ENCODE measurements at regions not wholly inside any gene's neighbourhood (a gene's known extent, or its start where the extent isn't known, plus 50 kb on each side); places are given as distances from the start of the nearest gene placed in this dataset.

- TF ChIP-seq, protein P1, sequence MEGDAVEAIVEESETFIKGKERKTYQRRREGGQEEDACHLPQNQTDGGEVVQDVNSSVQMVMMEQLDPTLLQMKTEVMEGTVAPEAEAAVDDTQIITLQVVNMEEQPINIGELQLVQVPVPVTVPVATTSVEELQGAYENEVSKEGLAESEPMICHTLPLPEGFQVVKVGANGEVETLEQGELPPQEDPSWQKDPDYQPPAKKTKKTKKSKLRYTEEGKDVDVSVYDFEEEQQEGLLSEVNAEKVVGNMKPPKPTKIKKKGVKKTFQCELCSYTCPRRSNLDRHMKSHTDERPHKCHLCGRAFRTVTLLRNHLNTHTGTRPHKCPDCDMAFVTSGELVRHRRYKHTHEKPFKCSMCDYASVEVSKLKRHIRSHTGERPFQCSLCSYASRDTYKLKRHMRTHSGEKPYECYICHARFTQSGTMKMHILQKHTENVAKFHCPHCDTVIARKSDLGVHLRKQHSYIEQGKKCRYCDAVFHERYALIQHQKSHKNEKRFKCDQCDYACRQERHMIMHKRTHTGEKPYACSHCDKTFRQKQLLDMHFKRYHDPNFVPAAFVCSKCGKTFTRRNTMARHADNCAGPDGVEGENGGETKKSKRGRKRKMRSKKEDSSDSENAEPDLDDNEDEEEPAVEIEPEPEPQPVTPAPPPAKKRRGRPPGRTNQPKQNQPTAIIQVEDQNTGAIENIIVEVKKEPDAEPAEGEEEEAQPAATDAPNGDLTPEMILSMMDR (IDR thresholded peaks at IDR 0.05), result no peak
- no peak for TF ChIP-seq POLR2A (IDR thresholded peaks at IDR 0.05)
- no peak for TF ChIP-seq POLR2AphosphoS5 (IDR thresholded peaks at IDR 0.05)
Observed at GRCh38 chr2:136383167-136383566, 265.2 kb upstream of the CXCR4 start.
